Epithelial cell of prostate (primary cell): ENCODE measurements at regions not wholly inside any gene's neighbourhood (a gene's known extent, or its start where the extent isn't known, plus 50 kb on each side); places are given as distances from the start of the nearest gene placed in this dataset.
A peak's percentile ranks its signal among the peaks of the same experiment; 100 is the strongest.

Experiments
- DNase-seq: peaks from one replicate; pipeline ENCODE4 v3.0.0-alpha.2; 2011; ENCODE audit warnings: low read depth, low spot score
- H3K27ac ChIP-seq: fragments of 450-650 bp; 2 replicates; pipeline ENCODE4 v1.5.1; 2017; ENCODE audit warnings: mild to moderate bottlenecking

GRCh38 chr1:200354243-200354642 is 55.6 kb downstream of the ZNF281 start:
- H3K27ac ChIP-seq: no peak overlapping the region
- DNase-seq: no peak

GRCh38 chr1:200353232-200353631 is 56.6 kb downstream of the ZNF281 start:
- DNase-seq: no peak
- no peak overlapping the region for H3K27ac ChIP-seq

DNA sequence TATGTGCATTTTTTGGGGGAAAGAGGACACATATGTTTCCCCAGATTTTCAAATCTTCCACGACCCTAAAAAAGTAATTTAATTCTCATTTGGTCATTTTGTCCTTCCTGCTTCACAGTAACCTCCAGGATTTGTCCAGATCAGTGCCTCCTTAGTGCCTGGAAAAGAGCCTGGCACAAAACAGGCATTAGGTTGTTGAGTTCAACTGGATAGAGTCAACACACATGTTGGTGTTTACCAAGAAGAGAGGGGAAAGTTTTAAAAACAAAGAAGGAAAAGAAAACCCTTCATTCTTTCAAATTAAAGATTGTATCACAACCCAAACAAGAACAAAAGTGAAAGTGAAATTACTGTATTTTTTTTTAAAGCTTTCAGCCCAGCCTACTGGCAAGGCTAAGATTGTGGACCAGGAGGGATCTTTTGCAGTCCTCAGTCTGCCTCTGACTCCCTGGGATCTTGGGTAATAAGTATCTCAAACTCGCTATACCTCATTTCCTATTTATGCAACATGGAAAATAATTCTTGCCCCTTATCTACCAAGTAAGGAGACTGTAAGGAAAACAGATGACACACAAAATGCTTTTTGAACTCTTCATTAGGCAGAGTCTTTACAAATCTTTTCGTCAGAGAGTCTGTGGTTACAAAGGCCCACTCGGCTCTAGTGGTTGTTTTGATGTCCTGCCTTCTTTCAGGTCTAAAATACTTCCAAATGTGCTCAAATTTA is 57.8 kb downstream of the ZNF281 start:
- DNase-seq: no peak
- no peak overlapping the region for H3K27ac ChIP-seq

DNA sequence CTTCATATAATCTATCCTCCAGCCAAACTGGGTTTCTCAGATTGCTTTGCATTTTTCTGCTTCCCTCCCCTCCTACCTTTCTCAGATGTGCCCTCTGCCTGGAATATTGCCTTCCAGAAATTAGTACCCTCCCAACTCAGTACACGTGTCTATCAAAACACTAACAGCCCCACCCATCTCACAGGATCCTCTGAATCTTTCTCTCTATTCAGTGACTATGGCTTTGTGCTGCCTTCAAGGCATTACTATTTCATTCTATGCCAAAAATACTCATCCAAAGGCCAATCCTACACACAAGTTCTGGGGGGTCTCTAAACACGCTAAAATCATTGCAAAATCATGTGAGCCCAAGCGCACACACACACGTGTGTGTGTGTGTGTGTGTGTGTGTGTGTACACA is 58.4 kb downstream of the ZNF281 start:
- no peak overlapping the region for H3K27ac ChIP-seq
- no peak for DNase-seq

GRCh38 chr1:200346700-200347099 is 63.1 kb downstream of the ZNF281 start:
- DNase-seq: no peak
- H3K27ac ChIP-seq: no peak overlapping the region

- no peak for DNase-seq
- H3K27ac ChIP-seq: no peak overlapping the region
These were observed 64.3 kb downstream of the ZNF281 start for GRCh38 chr1:200345520-200345919.

- no peak overlapping the region for H3K27ac ChIP-seq
- DNase-seq: no peak
These were observed 66.0 kb downstream of the ZNF281 start for GRCh38 chr1:200343874-200344273.

DNA sequence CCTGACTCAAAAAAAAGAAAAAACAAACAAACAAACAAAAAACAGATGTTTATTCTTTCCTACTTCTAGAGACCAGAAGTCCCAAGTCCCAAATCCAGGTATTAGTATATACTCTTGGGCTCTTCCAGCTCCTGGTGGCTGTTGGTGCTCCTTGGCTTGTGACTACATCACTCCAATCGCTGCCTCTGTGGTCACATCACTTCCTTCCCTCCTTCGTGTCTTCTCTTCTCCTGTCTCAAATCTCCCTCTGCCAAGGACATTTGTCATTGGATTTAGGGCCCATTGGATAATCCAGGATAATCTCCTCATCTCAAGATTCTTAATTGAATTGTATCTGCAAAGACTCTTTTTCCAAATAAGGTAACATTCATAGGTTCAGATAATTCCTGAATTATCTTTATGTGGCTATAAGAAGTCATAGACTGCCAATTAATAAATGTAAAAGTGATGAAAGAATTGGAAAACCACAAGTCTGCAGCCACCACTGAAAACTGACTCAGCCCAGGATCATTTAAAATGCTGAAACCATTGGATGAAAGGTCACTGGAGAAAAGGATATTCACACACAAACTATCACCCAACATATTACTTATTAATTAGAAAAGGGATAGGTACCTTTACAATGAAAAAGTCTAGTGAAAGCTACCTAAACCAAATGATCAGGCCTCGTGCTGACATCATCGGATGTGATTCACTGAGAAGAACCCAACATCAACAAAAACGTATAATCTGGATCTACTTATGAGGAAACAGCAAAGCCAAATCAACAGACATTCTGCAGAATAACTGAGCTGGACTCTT is 67.1 kb downstream of the ZNF281 start:
- no peak overlapping the region for H3K27ac ChIP-seq
- no peak for DNase-seq

DNA sequence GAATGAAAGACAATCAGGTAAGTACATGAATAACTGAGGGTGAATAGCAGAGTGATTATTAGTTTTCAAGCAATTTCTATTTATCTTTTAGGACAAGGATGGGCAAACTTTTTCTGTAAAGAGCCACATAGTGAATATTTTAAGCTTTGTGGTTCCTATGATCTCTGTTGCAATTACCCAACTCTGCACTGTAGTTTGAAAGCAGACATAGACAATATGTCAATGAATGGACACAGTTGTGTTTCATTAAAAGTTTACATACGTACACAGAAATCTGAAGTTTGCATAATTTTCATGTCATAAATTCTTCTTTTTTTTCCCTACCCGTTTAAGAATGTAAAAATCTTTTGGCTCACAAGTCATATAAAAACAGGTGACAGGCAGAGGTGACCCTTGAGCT is 71.4 kb downstream of the ZNF281 start:
- no peak overlapping the region for H3K27ac ChIP-seq
- no peak for DNase-seq

DNA sequence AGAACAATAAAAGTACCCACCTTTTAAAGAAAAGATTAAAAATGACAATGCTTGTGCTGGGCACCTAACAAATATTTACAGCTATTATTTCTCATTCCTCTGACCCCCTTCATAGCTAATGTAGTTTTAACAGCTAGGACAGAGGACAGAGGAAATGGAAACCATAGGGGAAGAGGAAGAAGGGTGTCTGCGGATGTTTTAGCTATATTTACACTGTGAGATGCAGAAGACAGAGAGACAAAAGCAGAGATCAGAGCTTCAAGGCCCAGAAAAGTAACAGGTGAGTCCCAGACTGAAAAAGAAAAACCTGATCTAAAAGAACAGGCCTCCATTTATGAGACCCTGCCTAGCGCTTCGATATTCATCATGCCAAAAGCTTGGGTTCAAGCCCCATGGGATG is 72.0 kb downstream of the ZNF281 start:
- no peak for DNase-seq
- no peak overlapping the region for H3K27ac ChIP-seq

DNA sequence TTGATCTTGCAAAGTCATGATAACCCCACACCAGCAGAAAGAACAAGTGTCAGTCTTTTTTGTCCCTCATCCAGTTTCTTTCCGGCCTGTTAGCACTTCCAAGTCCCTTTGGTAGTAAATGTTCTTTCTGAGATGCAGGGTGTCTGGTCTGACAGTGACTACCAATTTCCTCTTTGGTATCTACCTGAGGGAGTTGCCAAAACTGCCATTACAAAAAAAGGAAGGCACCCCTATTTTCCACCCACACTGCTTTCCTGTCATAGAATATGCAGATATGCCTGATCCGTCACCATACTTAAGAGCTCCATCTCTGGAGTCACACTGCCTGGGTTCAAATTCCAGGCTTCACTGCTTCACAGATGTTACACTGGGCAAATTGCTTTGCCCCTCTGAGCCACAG is 72.4 kb downstream of the ZNF281 start:
- DNase-seq: no peak
- no peak overlapping the region for H3K27ac ChIP-seq

- no peak for DNase-seq
- H3K27ac ChIP-seq: peak overlapping the region; percentile 19
These were observed 72.9 kb downstream of the ZNF281 start for GRCh38 chr1:200336901-200337391.

DNA sequence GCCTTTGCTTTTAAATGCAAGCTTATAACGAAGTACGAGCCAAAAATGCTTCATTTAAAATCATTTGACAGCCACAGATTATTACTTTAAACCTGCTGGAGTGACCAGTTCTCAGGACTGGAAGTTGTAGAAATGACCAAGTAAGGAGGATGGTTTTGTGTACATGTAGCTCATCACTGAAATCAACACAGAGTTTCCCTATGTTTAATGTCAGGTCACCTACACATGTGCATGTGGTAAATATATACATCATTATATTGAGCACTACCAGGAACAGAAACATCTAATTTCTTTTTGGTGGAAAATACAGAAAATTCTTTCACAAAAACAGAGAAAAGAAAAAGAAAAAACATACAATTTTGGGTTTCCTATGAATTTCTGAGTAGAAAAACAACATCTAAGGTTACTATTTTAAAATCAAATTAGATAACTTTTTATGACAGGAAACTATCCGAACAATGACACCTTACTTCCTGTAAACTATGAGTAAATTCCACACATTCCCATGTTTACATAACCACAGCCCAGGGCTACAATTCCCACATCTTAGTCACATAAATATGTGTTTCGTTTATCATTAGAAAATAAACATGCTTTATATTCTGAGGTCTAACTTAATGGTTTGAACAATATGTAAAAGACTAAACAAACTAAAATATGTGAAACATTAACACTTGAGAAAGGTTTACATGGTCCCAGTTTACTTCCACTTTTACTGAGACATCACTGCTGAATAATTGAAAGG is 73.6 kb downstream of the ZNF281 start:
- DNase-seq: no peak
- H3K27ac ChIP-seq: peak overlapping the region; percentile 19

- peak overlapping the region; percentile 40 for H3K27ac ChIP-seq
- no peak for DNase-seq
These were observed 75.1 kb downstream of the ZNF281 start for GRCh38 chr1:200334661-200335256.

- H3K27ac ChIP-seq: no peak overlapping the region
These were observed 76.5 kb downstream of the ZNF281 start for GRCh38 chr1:200333329-200333728.

GRCh38 chr1:200332716-200333115 is 77.1 kb downstream of the ZNF281 start:
- no peak for DNase-seq
- no peak overlapping the region for H3K27ac ChIP-seq

More at GRCh38 chr1:200333329-200333728, 76.5 kb downstream of the ZNF281 start:
- no peak for DNase-seq

DNA sequence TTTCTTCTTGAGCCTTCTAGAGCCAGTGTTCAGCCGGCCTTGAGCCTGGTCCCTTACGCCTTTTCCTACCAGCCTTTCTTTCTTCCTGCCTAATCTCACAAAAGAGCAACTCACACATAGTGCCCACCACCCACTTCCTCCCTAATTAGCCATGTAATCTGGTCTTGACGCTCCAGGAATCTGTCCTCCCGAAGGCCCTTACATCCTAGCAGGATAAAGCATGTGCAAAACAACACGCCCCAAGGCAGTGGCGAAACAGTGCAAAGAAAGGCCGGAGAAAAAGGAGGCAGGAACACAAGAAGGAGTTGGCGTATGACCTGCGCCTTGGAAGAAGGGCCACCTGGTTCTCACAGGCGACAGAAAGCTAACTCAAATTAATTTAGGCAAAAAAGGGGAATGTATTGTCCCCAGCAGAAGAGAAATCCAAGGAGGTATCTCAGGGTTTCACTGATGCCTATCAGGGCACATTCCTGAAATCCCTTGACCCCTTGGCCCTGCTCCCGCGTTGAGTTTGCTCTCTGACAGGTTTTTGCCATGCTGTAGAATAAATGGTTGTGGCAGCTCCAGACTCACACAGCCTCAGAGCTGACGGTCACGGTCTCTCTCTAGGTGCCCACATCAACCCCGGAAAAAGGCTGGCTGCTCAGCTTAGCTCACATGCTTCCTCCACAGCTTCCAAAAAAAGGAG is 79.0 kb downstream of the ZNF281 start:
- DNase-seq: no peak
- no peak overlapping the region for H3K27ac ChIP-seq

DNA sequence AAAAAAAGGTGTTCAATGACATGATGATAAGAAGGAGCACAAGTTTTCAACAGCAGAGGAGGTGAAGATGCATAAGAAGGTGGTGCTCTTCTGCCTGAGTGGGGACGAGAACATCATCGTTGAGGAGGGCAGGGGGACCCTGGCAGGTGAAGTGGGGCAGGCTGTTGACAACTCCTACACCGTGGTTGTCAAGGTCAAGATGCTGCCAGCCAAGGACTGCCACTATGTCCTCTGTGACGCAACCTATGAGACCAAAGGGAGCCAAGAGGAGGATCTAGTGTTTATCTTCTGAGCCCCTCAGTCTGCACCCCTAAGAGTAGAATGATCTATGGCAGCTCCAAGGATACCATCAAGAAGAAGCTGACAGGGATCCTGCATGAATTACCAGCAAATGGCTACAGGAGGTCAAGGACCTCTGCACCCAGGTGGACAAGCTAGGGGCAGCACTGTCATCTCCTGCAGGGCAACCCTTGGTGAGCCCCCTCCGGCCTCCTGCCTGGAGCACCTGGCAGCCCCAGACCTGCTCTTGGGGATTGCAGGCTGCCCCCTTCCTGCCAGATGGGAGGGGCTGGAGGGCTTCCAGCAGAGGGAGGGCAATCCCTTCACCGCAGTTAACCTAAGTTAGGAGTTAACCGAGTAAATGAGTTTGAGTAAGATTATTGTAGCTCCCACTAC is 80.5 kb downstream of the ZNF281 start:
- DNase-seq: no peak
- no peak overlapping the region for H3K27ac ChIP-seq

- DNase-seq: no peak
- H3K27ac ChIP-seq: no peak overlapping the region
These were observed 81.5 kb downstream of the ZNF281 start for GRCh38 chr1:200328379-200328778.
